ENCODE measurements at regions not wholly inside any gene's neighbourhood (a gene's known extent, or its start where the extent isn't known, plus 50 kb on each side); places are given as distances from the start of the nearest gene placed in this dataset.

DNA sequence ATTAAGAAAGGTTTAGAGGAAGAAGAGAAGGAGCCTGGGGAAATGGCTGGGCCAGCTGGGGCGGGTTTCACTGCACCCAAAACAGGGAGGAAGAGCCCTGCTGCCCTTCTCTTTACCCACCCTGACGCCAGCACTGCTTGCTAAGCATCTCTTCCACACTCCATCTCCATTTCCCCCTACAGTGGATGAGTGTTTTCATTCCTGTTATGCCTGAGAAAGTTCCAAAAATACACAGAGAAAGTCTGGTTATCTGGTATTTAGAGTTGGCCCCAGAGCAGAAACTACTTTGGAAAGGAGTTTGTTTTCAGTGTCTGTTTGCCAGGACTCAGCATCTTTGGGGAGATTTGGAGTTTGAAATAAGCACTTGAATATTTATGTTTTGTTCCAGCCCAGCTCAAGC lies 451.0 kb downstream of the SLC4A3 start:
- POLR2A ChIA-PET: no interaction called here
- H3K4me3 Mint-ChIP-seq: no peak overlapping the region
- ATAC-seq (ENCODE audit: low read depth): no peak
- H3K27me3 Mint-ChIP-seq: no peaks in the 10 kb centered on the region
- no peaks in the 10 kb centered on the region for H3K4me1 Mint-ChIP-seq
- no peaks in the 10 kb centered on the region for H3K36me3 Mint-ChIP-seq
- no peak overlapping the region for H3K27ac Mint-ChIP-seq
- no peaks in the 10 kb centered on the region for H3K9me3 Mint-ChIP-seq
- DNase-seq: no peak

DNA sequence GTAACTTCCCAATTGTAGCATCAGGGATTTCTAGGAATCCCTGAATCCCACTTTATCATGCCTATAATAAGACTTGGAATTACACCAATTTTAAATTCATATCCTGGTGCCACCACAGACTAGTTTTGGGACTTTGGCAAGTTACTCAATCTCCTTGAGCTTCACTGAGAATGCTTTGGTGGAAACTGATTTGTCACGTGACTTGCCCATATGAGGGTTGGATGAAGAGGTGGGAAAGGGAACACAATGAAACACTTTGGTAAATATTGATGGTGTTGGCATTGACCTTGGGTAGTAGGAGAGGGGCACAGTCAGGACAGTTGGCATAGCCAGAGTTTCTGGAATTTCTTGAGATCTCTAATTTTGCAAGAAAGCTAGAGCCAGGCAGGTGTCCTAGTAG lies 452.2 kb downstream of the SLC4A3 start:
- H3K27me3 Mint-ChIP-seq: no peaks in the 10 kb centered on the region
- no peak for ATAC-seq (ENCODE audit: low read depth)

DNA sequence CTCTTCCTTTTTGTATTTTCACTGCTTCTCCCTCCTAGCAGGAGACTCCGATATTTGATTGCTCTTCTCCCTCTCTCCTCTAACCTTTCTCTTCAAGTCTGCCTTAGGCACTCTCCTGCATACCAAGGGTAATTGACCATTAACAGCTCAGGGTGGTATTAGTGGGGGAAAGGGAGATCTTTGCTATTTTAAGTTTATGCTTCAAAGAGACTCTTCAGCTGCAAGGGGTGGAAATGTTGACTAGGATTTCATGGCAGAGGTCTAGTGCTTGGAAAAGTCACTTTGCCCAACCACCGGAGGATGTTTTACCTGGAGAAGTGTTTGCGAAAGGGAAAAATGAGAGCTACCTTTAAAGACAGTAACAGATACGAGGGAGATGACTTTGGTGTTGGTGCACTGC lies 453.7 kb downstream of the SLC4A3 start:
- Mint-ChIP-seq H3K36me3 (no peaks in the 10 kb centered on the region), H3K27me3 (no peaks in the 10 kb centered on the region), H3K4me3 (no peak overlapping the region), H3K9me3 (no peaks in the 10 kb centered on the region), H3K4me1 (no peaks in the 10 kb centered on the region), H3K27ac (no peak overlapping the region)
- no peak for DNase-seq
- ATAC-seq (ENCODE audit: low read depth): no peak
- POLR2A ChIA-PET: no interaction called here

More for the DNA sequence above, 452.2 kb downstream of the SLC4A3 start:
- Mint-ChIP-seq H3K36me3 (no peaks in the 10 kb centered on the region), H3K9me3 (no peaks in the 10 kb centered on the region), H3K4me1 (no peaks in the 10 kb centered on the region), H3K27ac (no peak overlapping the region), H3K4me3 (no peak overlapping the region)
- POLR2A ChIA-PET: no interaction called here
- no peak for DNase-seq

DNA sequence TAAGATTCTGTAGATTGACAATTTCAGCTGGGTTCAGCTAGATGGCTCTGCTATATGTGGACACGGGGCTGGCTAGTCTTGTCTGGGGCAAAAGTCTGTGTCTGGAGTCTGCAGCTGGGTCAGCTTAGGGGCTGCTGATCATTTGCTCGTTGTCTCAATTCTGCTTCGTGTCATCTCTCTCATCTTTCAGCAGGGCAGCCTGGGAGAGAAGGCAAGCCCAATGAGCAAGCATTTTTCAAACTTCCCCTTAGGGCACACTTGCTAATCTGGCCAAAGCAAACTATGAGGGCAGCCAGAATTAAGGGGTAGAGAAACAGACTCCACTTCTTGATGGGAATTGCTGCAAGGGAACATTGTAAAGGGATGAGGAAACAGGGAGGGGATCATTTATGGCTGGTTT lies 462.6 kb downstream of the SLC4A3 start:
- ATAC-seq (ENCODE audit: low read depth) (no peak), DNase-seq (no peak)
- H3K27me3 Mint-ChIP-seq: no peaks in the 10 kb centered on the region
- H3K36me3 Mint-ChIP-seq: no peaks in the 10 kb centered on the region
- H3K27ac Mint-ChIP-seq: no peak overlapping the region
- H3K4me1 Mint-ChIP-seq: no peaks in the 10 kb centered on the region
- H3K4me3 Mint-ChIP-seq: no peak overlapping the region
- H3K9me3 Mint-ChIP-seq: no peaks in the 10 kb centered on the region
- POLR2A ChIA-PET: no interaction called here

DNA sequence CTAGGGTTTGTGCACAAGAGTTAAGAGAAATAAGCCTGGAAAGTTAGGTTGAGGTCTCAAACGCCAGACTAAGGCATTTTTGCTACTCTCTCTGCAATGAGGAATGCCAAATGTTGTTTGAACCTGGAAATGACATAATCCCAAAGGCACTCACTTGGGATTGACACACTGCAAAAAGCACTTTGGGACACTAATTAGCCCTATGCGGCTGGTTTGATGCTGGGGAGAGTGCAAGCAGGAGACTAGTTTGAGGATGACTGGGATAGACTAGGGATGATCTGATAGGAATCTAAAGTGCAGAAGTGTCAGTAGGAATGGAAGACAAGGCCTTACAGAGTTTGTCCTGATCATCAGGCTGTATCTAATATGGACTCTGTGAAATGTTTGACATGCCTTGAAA lies 469.0 kb downstream of the SLC4A3 start:
- DNase-seq: no peak
- peaks cover 2% of the 10 kb centered on the region for H3K9me3 Mint-ChIP-seq
- POLR2A ChIA-PET: no interaction called here
- no peak overlapping the region for H3K4me3 Mint-ChIP-seq
- H3K27me3 Mint-ChIP-seq: no peaks in the 10 kb centered on the region
- H3K4me1 Mint-ChIP-seq: no peaks in the 10 kb centered on the region
- no peaks in the 10 kb centered on the region for H3K36me3 Mint-ChIP-seq
- H3K27ac Mint-ChIP-seq: no peak overlapping the region
- ATAC-seq (ENCODE audit: low read depth): no peak

DNA sequence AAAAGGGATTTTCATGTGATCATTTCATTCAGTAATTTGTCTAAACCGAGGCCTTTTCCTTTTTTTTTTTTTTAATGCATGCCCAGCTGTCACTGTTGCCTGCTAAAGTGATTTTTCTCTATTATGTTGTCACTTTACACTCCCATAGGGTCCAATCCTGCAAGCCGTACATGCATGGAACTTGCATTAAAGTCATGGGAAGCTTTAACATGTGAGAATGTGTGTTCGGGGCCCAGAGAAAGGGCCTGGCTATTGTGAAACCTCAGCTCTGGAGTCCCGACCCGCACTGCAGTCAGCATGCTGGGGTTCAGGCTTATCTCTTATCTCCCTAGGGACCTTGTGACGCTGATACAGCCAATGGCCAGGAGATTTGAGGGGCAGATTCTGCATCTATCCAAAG lies 474.6 kb downstream of the SLC4A3 start:
- H3K36me3 Mint-ChIP-seq: no peaks in the 10 kb centered on the region
- POLR2A ChIA-PET: no interaction called here
- ATAC-seq (ENCODE audit: low read depth) (no peak), DNase-seq (no peak)
- no peaks in the 10 kb centered on the region for H3K27me3 Mint-ChIP-seq
- no peak overlapping the region for H3K4me3 Mint-ChIP-seq
- H3K9me3 Mint-ChIP-seq: peaks cover 2% of the 10 kb centered on the region
- H3K27ac Mint-ChIP-seq: no peak overlapping the region
- H3K4me1 Mint-ChIP-seq: no peaks in the 10 kb centered on the region

DNA sequence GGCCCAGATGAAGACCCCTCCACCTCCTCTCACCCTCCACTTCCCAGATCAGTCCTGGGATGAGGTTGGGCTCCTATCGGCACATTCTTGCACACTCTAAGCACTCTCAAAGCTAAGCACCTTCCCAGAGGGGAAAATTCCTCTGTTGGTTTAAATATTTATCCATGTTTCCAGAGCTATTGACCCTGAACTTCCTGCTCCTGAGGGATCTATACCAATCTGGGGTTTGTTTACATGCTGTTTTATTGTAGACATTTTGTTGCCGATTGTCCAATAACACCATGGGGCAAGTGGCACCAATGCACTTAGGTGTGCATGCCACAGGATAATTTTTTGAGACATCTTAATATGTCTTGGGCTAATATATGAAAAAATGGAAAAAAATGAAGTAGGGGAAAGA lies 476.2 kb downstream of the SLC4A3 start:
- H3K27me3 Mint-ChIP-seq: peaks cover 2% of the 10 kb centered on the region
- no peaks in the 10 kb centered on the region for H3K36me3 Mint-ChIP-seq
- POLR2A ChIA-PET: no interaction called here
- H3K4me1 Mint-ChIP-seq: no peaks in the 10 kb centered on the region
- peaks cover 2% of the 10 kb centered on the region for H3K9me3 Mint-ChIP-seq
- H3K27ac Mint-ChIP-seq: no peak overlapping the region
- no peak for ATAC-seq (ENCODE audit: low read depth)
- DNase-seq: no peak
- no peak overlapping the region for H3K4me3 Mint-ChIP-seq

DNA sequence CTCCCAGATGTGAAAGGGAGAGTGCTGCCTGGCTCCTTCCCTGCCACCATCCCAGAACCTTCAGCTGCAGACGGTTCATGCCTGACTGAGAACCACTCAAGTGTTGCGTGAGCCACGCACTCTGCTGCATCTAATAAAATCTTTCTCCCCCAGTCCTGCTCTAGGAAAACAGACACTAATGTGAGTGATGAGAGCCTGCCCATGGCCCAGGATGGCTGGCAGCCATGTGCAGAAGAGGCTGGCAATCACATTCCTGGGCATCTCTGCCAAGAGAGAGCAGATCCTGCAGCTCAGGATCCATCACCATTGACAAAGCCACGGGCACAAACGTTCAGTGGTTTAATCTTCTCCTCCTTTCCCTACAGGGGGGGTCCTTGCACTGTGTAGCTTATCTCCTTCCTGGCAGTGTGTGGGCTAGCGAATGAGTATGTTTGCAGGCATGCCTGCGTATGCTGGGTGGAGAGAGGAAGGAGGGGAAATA lies 477.5 kb downstream of the SLC4A3 start:
- Mint-ChIP-seq H3K36me3 (no peaks in the 10 kb centered on the region), H3K4me3 (no peak overlapping the region), H3K27me3 (peaks cover 2% of the 10 kb centered on the region), H3K9me3 (no peaks in the 10 kb centered on the region), H3K27ac (no peak overlapping the region), H3K4me1 (no peaks in the 10 kb centered on the region)
- ATAC-seq (ENCODE audit: low read depth) (no peak), DNase-seq (no peak)
- POLR2A ChIA-PET: no interaction called here

DNA sequence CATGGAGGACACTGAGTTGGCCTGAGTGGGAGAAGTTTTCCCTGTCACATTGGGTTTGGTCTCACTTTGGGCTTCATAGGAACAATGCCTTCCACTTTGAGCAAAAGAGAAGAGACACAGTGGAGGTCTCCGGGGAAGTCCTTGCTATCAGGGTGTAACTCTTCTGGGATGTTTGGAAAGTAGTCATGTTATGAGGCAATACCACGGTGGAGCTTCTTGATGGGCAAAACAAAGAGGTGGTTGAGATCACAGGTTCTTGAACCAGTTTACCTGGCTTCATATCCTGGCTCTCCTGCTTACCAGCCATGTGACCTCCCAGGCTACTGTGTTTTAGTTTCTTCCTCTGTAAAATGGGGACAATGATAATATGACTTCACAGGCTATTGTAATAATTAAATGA lies 478.6 kb downstream of the SLC4A3 start:
- Mint-ChIP-seq H3K27me3 (peaks cover 2% of the 10 kb centered on the region), H3K36me3 (no peaks in the 10 kb centered on the region), H3K4me3 (no peak overlapping the region), H3K9me3 (no peaks in the 10 kb centered on the region), H3K27ac (no peak overlapping the region), H3K4me1 (no peaks in the 10 kb centered on the region)
- DNase-seq (no peak), ATAC-seq (ENCODE audit: low read depth) (no peak)
- POLR2A ChIA-PET: no interaction called here

DNA sequence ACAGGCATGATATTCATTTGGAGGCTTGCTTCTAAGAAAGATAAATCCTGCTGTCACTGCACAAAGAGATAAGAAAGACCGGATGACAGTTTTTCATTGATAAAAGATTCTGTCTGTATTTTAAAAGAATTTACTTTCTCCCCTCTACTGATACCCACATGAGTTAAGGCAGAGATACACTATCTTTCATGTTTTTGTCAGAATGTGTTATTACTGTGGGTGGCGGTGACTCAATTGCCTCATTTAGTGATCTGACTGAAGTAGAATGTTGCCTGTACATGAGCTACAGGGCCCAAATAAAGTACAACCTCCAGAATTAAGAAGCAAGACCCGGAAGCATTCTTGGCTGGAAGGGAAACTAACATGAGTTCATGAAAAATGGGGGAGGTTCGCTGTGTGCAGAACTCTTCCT lies 480.0 kb downstream of the SLC4A3 start:
- DNase-seq (no peak), ATAC-seq (ENCODE audit: low read depth) (no peak)

DNA sequence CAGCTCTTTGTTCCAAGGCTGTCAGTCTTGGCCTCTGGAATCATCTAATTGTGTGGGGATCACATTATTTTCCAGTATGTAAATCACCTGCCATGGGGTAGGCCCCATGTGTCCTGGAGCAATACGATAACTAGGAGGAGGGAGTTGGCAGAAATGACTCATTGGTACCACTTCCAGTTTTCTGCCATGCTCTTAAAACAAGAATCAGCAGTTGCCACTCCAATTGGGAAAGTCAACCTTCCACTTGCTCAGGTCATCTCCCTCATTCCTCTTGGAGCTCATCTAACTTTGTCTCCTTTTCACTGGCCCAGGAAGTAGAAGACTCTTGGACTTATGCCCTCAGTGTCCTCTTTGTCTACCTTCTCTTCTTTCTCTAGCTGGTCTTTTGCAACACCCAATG lies 487.0 kb downstream of the SLC4A3 start:
- no peaks in the 10 kb centered on the region for H3K27me3 Mint-ChIP-seq
- H3K9me3 Mint-ChIP-seq: peaks cover 9% of the 10 kb centered on the region
- no peak overlapping the region for H3K4me3 Mint-ChIP-seq
- no peaks in the 10 kb centered on the region for H3K36me3 Mint-ChIP-seq
- ATAC-seq (ENCODE audit: low read depth) (no peak), DNase-seq (no peak)
- no peaks in the 10 kb centered on the region for H3K4me1 Mint-ChIP-seq
- POLR2A ChIA-PET: no interaction called here
- no peak overlapping the region for H3K27ac Mint-ChIP-seq

More for the DNA sequence above, 480.0 kb downstream of the SLC4A3 start:
- Mint-ChIP-seq H3K27ac (no peak overlapping the region), H3K4me3 (no peak overlapping the region), H3K36me3 (no peaks in the 10 kb centered on the region), H3K4me1 (no peaks in the 10 kb centered on the region), H3K9me3 (no peaks in the 10 kb centered on the region), H3K27me3 (peaks cover 2% of the 10 kb centered on the region)
- POLR2A ChIA-PET: no interaction called here

DNA sequence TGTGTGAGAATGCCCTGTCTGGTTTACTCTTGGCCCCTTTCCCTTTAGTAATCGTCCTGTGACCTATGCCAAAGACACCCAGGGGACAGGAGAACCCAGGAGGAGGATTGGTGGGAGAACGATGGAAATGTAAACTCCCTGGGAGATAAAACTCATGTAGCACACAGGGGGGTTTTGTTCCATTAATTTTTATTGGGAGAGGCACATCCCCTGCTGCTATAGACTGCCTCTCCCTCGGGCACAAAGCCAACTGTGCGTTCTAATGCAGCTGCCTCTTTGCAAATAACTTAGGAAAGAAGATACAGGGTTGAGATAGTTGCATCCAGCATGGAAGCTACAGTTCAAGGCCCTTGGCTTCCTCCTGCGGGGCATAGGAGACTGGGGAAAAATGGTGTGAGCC lies 489.6 kb downstream of the SLC4A3 start:
- Mint-ChIP-seq H3K9me3 (peaks cover 9% of the 10 kb centered on the region), H3K36me3 (no peaks in the 10 kb centered on the region), H3K27ac (no peak overlapping the region), H3K27me3 (no peaks in the 10 kb centered on the region), H3K4me1 (no peaks in the 10 kb centered on the region), H3K4me3 (no peak overlapping the region)
- POLR2A ChIA-PET: interaction anchor here (0.6 kb wide), 1 partner anchor 37 kb away, joined by 5 read pairs; no protein-coding TSS in a partner anchor
- ATAC-seq (ENCODE audit: low read depth) (no peak), DNase-seq (no peak)

DNA sequence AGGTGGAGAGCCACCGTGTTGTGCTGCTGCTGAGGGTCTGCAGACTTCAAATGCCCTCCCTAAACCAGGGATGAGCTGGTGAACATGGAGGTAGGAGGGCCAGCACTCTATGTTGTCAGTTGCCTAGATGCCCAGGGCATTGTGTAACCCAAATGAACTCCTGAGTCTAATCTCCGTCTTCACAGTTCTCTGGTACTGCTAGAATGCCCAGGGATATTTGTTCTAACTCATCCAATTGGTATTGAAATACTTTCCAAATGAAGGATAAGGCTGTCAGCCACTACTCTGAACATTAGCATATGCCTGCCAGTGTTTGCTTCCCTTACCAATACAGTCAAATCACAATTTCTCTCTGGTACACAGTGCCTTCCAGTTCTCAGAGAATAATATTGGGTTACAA lies 492.6 kb downstream of the SLC4A3 start:
- POLR2A ChIA-PET: no interaction called here
- Mint-ChIP-seq H3K27me3 (no peaks in the 10 kb centered on the region), H3K4me1 (no peaks in the 10 kb centered on the region), H3K9me3 (peaks cover 6% of the 10 kb centered on the region), H3K36me3 (no peaks in the 10 kb centered on the region), H3K27ac (no peak overlapping the region), H3K4me3 (no peak overlapping the region)
- ATAC-seq (ENCODE audit: low read depth) (no peak), DNase-seq (no peak)

DNA sequence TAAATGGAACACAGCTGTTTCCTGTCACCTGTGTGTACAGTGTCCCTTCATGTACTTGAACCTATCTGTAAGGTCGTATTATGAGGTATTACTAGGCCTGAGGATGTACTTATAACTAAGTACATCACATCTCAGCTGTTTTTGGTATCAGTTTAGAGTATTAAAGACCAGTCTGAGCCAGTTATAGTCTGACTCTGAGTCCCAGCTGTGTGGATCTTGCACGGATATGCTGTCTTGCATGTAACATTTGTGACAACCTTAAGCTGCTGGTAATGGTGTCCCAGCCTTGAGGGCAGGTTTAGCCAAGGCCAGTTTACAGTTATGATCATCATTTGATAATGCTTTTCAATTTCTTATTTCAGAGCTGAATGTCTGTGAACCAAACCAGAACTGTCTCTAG lies 496.3 kb downstream of the SLC4A3 start:
- Mint-ChIP-seq H3K27me3 (no peaks in the 10 kb centered on the region), H3K9me3 (no peaks in the 10 kb centered on the region), H3K27ac (no peak overlapping the region), H3K36me3 (no peaks in the 10 kb centered on the region), H3K4me3 (no peak overlapping the region), H3K4me1 (no peaks in the 10 kb centered on the region)
- POLR2A ChIA-PET: no interaction called here
- ATAC-seq (ENCODE audit: low read depth) (no peak), DNase-seq (no peak)

DNA sequence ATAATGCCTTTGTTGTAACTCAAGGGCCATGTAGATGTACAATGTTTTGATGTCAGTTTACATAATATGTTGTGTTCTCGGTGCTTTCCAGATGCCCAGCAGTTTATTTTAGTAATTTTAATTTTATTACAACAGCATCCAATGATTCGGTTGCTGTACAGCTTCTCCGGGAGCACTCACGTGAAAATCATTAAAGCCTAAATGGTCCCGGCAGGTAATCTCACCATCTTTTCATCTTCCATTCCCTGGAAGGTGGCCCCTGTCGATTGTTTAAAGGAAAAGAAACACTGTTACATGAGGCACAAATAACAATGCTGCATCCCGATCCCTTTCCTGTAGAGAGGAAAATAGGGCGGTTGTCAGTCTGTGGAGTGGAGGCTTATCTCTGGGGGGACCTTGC lies 498.1 kb downstream of the SLC4A3 start:
- POLR2A ChIA-PET: no interaction called here

More for the DNA sequence above, 498.1 kb downstream of the SLC4A3 start:
- Mint-ChIP-seq H3K4me1 (no peaks in the 10 kb centered on the region), H3K27ac (no peak overlapping the region), H3K36me3 (no peaks in the 10 kb centered on the region), H3K9me3 (no peaks in the 10 kb centered on the region), H3K4me3 (no peak overlapping the region), H3K27me3 (no peaks in the 10 kb centered on the region)
- DNase-seq: no peak
- no peak for ATAC-seq (ENCODE audit: low read depth)
